HEK293 (cell line): ENCODE measurements at regions not wholly inside any gene's neighbourhood (a gene's known extent, or its start where the extent isn't known, plus 50 kb on each side); places are given as distances from the start of the nearest gene placed in this dataset.

ENCODE experiments used
- ZBTB17 ChIP-seq: fragments of 450-650 bp; formaldehyde crosslinking; IDR thresholded peaks from 2 replicates; pipeline ENCODE4 v1.5.1; 2016; ENCODE audit warnings: missing biosample characterization, missing genetic modification characterization
- ZNF777 ChIP-seq: fragments of 450-650 bp; formaldehyde crosslinking; IDR thresholded peaks from 2 replicates; pipeline ENCODE4 v1.5.1; 2017; ENCODE audit warnings: missing biosample characterization, missing genetic modification characterization, borderline replicate concordance
- TF ChIP-seq, protein P1 (sequence below): fragments of 450-650 bp; formaldehyde crosslinking; IDR thresholded peaks from 2 replicates; pipeline ENCODE4 v1.5.1; 2016; ENCODE audit warnings: missing biosample characterization, missing genetic modification characterization
- TF ChIP-seq, protein P2 (sequence below): fragments of 450-650 bp; formaldehyde crosslinking; IDR thresholded peaks from 2 replicates; pipeline ENCODE4 v1.5.1; 2017; ENCODE audit warnings: missing biosample characterization, mild to moderate bottlenecking, missing genetic modification characterization, moderate library complexity

DNA sequence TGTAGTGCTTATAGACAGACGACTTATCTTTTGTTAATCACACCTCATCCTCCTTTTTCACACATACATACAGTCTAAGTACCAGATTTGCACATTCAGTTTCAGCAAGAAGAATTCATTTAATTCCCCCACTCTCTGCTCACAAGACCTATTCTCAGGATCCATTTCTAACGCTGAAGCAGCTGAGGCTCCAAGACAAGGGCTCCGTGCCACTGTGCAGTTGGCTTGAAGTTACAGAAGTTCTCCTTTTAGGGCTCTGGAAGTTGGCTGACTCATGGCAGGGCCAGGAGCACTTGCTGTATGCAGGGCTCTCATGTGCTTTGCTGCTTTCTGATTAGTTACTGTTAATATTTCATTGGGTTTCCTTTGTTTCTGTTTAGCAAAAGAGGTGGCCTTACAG, 1566.9 kb upstream of the TMEM132C start:
- TF ChIP-seq, protein P1, sequence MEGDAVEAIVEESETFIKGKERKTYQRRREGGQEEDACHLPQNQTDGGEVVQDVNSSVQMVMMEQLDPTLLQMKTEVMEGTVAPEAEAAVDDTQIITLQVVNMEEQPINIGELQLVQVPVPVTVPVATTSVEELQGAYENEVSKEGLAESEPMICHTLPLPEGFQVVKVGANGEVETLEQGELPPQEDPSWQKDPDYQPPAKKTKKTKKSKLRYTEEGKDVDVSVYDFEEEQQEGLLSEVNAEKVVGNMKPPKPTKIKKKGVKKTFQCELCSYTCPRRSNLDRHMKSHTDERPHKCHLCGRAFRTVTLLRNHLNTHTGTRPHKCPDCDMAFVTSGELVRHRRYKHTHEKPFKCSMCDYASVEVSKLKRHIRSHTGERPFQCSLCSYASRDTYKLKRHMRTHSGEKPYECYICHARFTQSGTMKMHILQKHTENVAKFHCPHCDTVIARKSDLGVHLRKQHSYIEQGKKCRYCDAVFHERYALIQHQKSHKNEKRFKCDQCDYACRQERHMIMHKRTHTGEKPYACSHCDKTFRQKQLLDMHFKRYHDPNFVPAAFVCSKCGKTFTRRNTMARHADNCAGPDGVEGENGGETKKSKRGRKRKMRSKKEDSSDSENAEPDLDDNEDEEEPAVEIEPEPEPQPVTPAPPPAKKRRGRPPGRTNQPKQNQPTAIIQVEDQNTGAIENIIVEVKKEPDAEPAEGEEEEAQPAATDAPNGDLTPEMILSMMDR = no peak
- TF ChIP-seq ZBTB17 (tag by site-specific recombination) (no peak), ZNF777 (tag by site-specific recombination) (no peak)
- TF ChIP-seq, protein P2, sequence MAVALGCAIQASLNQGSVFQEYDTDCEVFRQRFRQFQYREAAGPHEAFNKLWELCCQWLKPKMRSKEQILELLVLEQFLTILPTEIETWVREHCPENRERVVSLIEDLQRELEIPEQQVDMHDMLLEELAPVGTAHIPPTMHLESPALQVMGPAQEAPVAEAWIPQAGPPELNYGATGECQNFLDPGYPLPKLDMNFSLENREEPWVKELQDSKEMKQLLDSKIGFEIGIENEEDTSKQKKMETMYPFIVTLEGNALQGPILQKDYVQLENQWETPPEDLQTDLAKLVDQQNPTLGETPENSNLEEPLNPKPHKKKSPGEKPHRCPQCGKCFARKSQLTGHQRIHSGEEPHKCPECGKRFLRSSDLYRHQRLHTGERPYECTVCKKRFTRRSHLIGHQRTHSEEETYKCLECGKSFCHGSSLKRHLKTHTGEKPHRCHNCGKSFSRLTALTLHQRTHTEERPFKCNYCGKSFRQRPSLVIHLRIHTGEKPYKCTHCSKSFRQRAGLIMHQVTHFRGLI (tag by site-specific recombination) = no peak
